ENCODE measurements at regions not wholly inside any gene's neighbourhood (a gene's known extent, or its start where the extent isn't known, plus 50 kb on each side); places are given as distances from the start of the nearest gene placed in this dataset.

GRCh38 chr2:15725101-15725781 is 133.6 kb downstream of the DDX1 start:
- TF ChIP-seq, protein P1, sequence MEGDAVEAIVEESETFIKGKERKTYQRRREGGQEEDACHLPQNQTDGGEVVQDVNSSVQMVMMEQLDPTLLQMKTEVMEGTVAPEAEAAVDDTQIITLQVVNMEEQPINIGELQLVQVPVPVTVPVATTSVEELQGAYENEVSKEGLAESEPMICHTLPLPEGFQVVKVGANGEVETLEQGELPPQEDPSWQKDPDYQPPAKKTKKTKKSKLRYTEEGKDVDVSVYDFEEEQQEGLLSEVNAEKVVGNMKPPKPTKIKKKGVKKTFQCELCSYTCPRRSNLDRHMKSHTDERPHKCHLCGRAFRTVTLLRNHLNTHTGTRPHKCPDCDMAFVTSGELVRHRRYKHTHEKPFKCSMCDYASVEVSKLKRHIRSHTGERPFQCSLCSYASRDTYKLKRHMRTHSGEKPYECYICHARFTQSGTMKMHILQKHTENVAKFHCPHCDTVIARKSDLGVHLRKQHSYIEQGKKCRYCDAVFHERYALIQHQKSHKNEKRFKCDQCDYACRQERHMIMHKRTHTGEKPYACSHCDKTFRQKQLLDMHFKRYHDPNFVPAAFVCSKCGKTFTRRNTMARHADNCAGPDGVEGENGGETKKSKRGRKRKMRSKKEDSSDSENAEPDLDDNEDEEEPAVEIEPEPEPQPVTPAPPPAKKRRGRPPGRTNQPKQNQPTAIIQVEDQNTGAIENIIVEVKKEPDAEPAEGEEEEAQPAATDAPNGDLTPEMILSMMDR (IDR thresholded peaks at IDR 0.05 in 8 of 11, conservative IDR thresholded peaks at IDR 0.05 in 3 of 11) = no peak
- TF ChIP-seq POLR2A (IDR thresholded peaks at IDR 0.05) (no peak), POLR2AphosphoS5 (IDR thresholded peaks at IDR 0.05) (no peak)

All from spleen (tissue), 7 donors.